HepG2 (cell line): ENCODE measurements at regions not wholly inside any gene's neighbourhood (a gene's known extent, or its start where the extent isn't known, plus 50 kb on each side); places are given as distances from the start of the nearest gene placed in this dataset.

Experiments
- ARNT ChIP-seq: fragments of 450-650 bp; IDR thresholded peaks from 2 replicates; pipeline ENCODE4 v1.6.1; 2017
- ARNTL ChIP-seq: sonication (generic); formaldehyde crosslinking; IDR thresholded peaks from 2 replicates; pipeline ENCODE4 v1.4.0; 2020; ENCODE audit warnings: mild to moderate bottlenecking, missing genetic modification reagents
- GATAD2A ChIP-seq: IDR thresholded peaks from 2 replicates; pipeline ENCODE4 v1.6.1; 2016
- LCORL ChIP-seq, 2 experiments: fragments of 450-650 bp in 1 of 2; sonication (generic) in 1 of 2; formaldehyde crosslinking in 1 of 2; IDR thresholded peaks; 2 replicates each; pipeline versions ENCODE4 v1.5.0 to v1.6.1; 2017 to 2020; ENCODE audit warnings: antibody characterized with exemption in 1 of 2, missing genetic modification reagents in 1 of 2
- SAP130 ChIP-seq: IDR thresholded peaks from 2 replicates; pipeline ENCODE4 v1.6.1; 2016; ENCODE audit warnings: low read depth
- SCMH1 ChIP-seq: sonication (generic); formaldehyde crosslinking; IDR thresholded peaks from 2 replicates; pipeline ENCODE4 v1.9.0; 2021; ENCODE audit warnings: missing genetic modification reagents, mild to moderate bottlenecking, borderline replicate concordance
- SOX6 ChIP-seq, 2 experiments: fragments of 450-650 bp in 1 of 2; sonication (generic) in 1 of 2; formaldehyde crosslinking in 1 of 2; IDR thresholded peaks; 2 replicates each; pipeline versions ENCODE4 v1.4.0 to v1.6.1; 2017 to 2020; ENCODE audit warnings: antibody characterized with exemption in 1 of 2, mild to moderate bottlenecking in 1 of 2, missing genetic modification reagents in 1 of 2
- ZBTB3 ChIP-seq: sonication (generic); formaldehyde crosslinking; IDR thresholded peaks from 2 replicates; pipeline ENCODE4 v1.4.0; 2020; ENCODE audit warnings: low read depth, mild to moderate bottlenecking, moderate library complexity, missing genetic modification reagents, borderline replicate concordance
- ZMYM4 ChIP-seq: sonication (generic); formaldehyde crosslinking; IDR thresholded peaks from 2 replicates; pipeline ENCODE4 v1.8.1; 2023; ENCODE audit warnings: mild to moderate bottlenecking, missing genetic modification reagents
- ZNF143 ChIP-seq: sonication (generic); formaldehyde crosslinking; IDR thresholded peaks from 2 replicates; pipeline ENCODE4 v1.4.0; 2020; ENCODE audit warnings: missing genetic modification reagents
- ZNF20 ChIP-seq: sonication (generic); formaldehyde crosslinking; IDR thresholded peaks from 2 replicates; pipeline ENCODE4 v1.4.0; 2020; ENCODE audit warnings: mild to moderate bottlenecking, moderate library complexity, missing genetic modification reagents
- ZNF629 ChIP-seq: sonication (generic); formaldehyde crosslinking; conservative IDR thresholded peaks from 2 replicates; pipeline ENCODE4 v1.5.0; 2020; ENCODE audit warnings: missing genetic modification reagents
- ZNF672 ChIP-seq: sonication (generic); formaldehyde crosslinking; IDR thresholded peaks from 2 replicates; pipeline ENCODE4 v1.8.1; 2022; ENCODE audit warnings: missing genetic modification reagents
- ZNF816 ChIP-seq: sonication (generic); formaldehyde crosslinking; IDR thresholded peaks from 2 replicates; pipeline ENCODE4 v1.8.0; 2022; ENCODE audit warnings: missing genetic modification reagents, mild to moderate bottlenecking, borderline replicate concordance
- ZNF879 ChIP-seq: sonication (generic); formaldehyde crosslinking; IDR thresholded peaks from 2 replicates; pipeline ENCODE4 v1.8.1; 2023; ENCODE audit warnings: missing genetic modification reagents
- TF ChIP-seq, protein P1 (sequence below): IDR thresholded peaks from 2 replicates; pipeline ENCODE4 v1.4.0; 2020; ENCODE audit warnings: mild to moderate bottlenecking, missing genetic modification reagents
- TF ChIP-seq, protein P2 (sequence below): sonication (generic); formaldehyde crosslinking; IDR thresholded peaks from 2 replicates; pipeline ENCODE4 v1.9.0; 2021; ENCODE audit warnings: missing genetic modification reagents, borderline replicate concordance
- TF ChIP-seq, protein P3 (sequence below): sonication (generic); formaldehyde crosslinking; IDR thresholded peaks from 2 replicates; pipeline ENCODE4 v1.5.1; 2020; ENCODE audit warnings: mild to moderate bottlenecking, missing genetic modification reagents, moderate library complexity

DNA sequence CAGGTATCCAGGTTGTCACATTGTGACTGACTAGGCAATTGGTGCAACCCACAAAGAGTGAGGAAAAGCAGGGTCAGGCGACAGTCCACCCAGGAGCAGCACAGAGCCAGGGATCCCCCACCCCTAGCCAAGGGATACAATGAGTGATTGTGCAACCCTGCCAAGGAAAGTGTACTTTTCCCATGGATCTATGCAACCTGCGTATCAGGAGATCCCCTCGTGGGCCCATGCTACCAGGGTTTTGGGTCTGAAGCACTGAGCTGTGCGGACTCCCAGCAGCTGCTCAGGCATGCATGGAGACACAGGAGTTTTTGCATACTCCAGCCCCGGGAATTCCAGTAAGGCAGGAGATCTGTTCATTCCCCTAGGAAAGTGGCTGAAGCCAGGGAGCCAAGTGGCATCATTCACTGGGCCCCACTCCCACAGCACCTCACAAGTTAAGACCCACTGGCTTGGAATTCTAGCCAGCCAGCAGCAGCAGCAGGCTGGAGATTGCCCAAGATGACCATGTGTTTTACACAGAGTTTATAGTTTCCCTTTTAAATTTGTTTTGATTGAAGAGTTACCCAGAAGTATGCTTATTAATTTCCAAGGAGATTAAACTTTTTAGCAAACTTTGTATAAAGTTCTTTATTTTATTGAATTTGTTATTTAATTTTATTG, 136.0 kb downstream of the LTN1 start (continued):
- TF ChIP-seq, protein P1, sequence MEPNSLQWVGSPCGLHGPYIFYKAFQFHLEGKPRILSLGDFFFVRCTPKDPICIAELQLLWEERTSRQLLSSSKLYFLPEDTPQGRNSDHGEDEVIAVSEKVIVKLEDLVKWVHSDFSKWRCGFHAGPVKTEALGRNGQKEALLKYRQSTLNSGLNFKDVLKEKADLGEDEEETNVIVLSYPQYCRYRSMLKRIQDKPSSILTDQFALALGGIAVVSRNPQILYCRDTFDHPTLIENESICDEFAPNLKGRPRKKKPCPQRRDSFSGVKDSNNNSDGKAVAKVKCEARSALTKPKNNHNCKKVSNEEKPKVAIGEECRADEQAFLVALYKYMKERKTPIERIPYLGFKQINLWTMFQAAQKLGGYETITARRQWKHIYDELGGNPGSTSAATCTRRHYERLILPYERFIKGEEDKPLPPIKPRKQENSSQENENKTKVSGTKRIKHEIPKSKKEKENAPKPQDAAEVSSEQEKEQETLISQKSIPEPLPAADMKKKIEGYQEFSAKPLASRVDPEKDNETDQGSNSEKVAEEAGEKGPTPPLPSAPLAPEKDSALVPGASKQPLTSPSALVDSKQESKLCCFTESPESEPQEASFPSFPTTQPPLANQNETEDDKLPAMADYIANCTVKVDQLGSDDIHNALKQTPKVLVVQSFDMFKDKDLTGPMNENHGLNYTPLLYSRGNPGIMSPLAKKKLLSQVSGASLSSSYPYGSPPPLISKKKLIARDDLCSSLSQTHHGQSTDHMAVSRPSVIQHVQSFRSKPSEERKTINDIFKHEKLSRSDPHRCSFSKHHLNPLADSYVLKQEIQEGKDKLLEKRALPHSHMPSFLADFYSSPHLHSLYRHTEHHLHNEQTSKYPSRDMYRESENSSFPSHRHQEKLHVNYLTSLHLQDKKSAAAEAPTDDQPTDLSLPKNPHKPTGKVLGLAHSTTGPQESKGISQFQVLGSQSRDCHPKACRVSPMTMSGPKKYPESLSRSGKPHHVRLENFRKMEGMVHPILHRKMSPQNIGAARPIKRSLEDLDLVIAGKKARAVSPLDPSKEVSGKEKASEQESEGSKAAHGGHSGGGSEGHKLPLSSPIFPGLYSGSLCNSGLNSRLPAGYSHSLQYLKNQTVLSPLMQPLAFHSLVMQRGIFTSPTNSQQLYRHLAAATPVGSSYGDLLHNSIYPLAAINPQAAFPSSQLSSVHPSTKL = peak; percentile 28; the same call in 1 of the 2 replicates
- TF ChIP-seq, protein P2, sequence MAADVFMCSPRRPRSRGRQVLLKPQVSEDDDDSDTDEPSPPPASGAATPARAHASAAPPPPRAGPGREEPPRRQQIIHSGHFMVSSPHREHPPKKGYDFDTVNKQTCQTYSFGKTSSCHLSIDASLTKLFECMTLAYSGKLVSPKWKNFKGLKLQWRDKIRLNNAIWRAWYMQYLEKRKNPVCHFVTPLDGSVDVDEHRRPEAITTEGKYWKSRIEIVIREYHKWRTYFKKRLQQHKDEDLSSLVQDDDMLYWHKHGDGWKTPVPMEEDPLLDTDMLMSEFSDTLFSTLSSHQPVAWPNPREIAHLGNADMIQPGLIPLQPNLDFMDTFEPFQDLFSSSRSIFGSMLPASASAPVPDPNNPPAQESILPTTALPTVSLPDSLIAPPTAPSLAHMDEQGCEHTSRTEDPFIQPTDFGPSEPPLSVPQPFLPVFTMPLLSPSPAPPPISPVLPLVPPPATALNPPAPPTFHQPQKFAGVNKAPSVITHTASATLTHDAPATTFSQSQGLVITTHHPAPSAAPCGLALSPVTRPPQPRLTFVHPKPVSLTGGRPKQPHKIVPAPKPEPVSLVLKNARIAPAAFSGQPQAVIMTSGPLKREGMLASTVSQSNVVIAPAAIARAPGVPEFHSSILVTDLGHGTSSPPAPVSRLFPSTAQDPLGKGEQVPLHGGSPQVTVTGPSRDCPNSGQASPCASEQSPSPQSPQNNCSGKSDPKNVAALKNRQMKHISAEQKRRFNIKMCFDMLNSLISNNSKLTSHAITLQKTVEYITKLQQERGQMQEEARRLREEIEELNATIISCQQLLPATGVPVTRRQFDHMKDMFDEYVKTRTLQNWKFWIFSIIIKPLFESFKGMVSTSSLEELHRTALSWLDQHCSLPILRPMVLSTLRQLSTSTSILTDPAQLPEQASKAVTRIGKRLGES = no peak
- TF ChIP-seq SAP130 (CRISPR knock-in tag) (peak; percentile 12; the same call in 1 of the 2 replicates), ZNF879 (CRISPR knock-in tag) (no peak), ZNF20 (CRISPR knock-in tag) (no peak), ARNT (no peak), ZNF143 (CRISPR knock-in tag) (peak; percentile 51; the same call in 1 of the 2 replicates), ZNF629 (CRISPR knock-in tag) (peak; percentile 40; the same call in 1 of the 2 replicates), LCORL (IDR thresholded peaks at IDR 0.05) (no peak), LCORL (CRISPR knock-in tag; IDR thresholded peaks at IDR 0.05) (no peak), ZNF816 (CRISPR knock-in tag) (no peak), GATAD2A (CRISPR knock-in tag) (0 out of 2 replicates have a peak, but pooled peaks have one; percentile 23), ZBTB3 (CRISPR knock-in tag) (no peak), SOX6 (IDR thresholded peaks at IDR 0.05) (no peak), SOX6 (CRISPR knock-in tag; IDR thresholded peaks at IDR 0.05) (peak; percentile 61), ARNTL (CRISPR knock-in tag) (no peak), ZNF672 (CRISPR knock-in tag) (no peak), SCMH1 (CRISPR knock-in tag) (no peak), ZMYM4 (CRISPR knock-in tag) (peak; percentile 68)
- TF ChIP-seq, protein P3, sequence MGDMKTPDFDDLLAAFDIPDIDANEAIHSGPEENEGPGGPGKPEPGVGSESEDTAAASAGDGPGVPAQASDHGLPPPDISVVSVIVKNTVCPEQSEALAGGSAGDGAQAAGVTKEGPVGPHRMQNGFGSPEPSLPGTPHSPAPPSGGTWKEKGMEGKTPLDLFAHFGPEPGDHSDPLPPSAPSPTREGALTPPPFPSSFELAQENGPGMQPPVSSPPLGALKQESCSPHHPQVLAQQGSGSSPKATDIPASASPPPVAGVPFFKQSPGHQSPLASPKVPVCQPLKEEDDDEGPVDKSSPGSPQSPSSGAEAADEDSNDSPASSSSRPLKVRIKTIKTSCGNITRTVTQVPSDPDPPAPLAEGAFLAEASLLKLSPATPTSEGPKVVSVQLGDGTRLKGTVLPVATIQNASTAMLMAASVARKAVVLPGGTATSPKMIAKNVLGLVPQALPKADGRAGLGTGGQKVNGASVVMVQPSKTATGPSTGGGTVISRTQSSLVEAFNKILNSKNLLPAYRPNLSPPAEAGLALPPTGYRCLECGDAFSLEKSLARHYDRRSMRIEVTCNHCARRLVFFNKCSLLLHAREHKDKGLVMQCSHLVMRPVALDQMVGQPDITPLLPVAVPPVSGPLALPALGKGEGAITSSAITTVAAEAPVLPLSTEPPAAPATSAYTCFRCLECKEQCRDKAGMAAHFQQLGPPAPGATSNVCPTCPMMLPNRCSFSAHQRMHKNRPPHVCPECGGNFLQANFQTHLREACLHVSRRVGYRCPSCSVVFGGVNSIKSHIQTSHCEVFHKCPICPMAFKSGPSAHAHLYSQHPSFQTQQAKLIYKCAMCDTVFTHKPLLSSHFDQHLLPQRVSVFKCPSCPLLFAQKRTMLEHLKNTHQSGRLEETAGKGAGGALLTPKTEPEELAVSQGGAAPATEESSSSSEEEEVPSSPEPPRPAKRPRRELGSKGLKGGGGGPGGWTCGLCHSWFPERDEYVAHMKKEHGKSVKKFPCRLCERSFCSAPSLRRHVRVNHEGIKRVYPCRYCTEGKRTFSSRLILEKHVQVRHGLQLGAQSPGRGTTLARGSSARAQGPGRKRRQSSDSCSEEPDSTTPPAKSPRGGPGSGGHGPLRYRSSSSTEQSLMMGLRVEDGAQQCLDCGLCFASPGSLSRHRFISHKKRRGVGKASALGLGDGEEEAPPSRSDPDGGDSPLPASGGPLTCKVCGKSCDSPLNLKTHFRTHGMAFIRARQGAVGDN (CRISPR knock-in tag) = peak; percentile 31
